OCI-LY7 (cell line): ENCODE measurements at regions not wholly inside any gene's neighbourhood (a gene's known extent, or its start where the extent isn't known, plus 50 kb on each side); places are given as distances from the start of the nearest gene placed in this dataset.

ENCODE experiments used
- EZH2phosphoT487 ChIP-seq: fragments of 200-600 bp; sonication (generic); IDR thresholded peaks from 2 replicates; pipeline ENCODE4 v1.6.1; 2018; ENCODE audit warnings: low read depth, borderline replicate concordance, mild to moderate bottlenecking, mixed run types, antibody characterized with exemption, low read length, moderate library complexity, mixed read lengths
- TF ChIP-seq, protein P1 (sequence below): fragments of 200-600 bp; sonication (generic); conservative IDR thresholded peaks from 2 replicates; pipeline ENCODE4 v1.5.1; 2014; ENCODE audit warnings: mild to moderate bottlenecking, antibody characterized with exemption, low read length, moderate library complexity, mixed read lengths

GRCh38 chr3:74693251-74693650, 78.8 kb upstream of the CNTN3 start:
- TF ChIP-seq, protein P1, sequence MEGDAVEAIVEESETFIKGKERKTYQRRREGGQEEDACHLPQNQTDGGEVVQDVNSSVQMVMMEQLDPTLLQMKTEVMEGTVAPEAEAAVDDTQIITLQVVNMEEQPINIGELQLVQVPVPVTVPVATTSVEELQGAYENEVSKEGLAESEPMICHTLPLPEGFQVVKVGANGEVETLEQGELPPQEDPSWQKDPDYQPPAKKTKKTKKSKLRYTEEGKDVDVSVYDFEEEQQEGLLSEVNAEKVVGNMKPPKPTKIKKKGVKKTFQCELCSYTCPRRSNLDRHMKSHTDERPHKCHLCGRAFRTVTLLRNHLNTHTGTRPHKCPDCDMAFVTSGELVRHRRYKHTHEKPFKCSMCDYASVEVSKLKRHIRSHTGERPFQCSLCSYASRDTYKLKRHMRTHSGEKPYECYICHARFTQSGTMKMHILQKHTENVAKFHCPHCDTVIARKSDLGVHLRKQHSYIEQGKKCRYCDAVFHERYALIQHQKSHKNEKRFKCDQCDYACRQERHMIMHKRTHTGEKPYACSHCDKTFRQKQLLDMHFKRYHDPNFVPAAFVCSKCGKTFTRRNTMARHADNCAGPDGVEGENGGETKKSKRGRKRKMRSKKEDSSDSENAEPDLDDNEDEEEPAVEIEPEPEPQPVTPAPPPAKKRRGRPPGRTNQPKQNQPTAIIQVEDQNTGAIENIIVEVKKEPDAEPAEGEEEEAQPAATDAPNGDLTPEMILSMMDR: no peak
- no peak for TF ChIP-seq EZH2phosphoT487
